NCI-H82 treated with DMSO at 0.1 percent for 48 hours (cell line): ENCODE measurements at regions not wholly inside any gene's neighbourhood (a gene's known extent, or its start where the extent isn't known, plus 50 kb on each side); places are given as distances from the start of the nearest gene placed in this dataset.
"Not testable (repeated sequence)": the region's sequence is repeated elsewhere in the genome, so short reads cannot be mapped to it uniquely, and the experiment has no call there.

Experiments used
- DNase-seq: peaks from one replicate; lab custom pipeline; 2025; ENCODE audit not compliant: unreplicated experiment; lab: John Stamatoyannopoulos, UW

GRCh38 chr3:124619887-124620599, 110.2 kb upstream of the UMPS start:
- no peak for DNase-seq

DNA sequence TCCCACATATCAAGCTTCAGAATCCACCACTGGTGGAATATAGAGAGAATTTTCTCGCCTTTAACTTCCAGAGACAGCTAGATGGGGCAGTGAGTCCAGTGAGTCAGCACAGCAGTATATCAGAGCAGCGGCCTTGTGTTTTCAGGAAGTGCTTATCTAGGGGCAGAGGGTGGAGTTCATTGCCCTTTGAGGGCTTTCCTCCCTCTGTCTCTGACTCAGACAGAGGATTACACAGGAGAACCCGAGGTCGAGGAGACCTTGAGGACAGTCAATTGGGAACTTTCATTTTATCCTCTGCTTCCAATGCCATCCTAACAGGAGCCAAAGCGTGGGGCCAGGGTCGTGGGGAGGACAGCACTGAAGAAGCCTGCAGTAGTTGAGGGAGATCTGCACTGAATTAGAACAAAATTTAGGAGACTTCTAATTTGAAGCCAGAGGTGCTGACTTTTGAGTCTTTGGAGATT, 109.6 kb upstream of the UMPS start:
- DNase-seq = no peak

DNA sequence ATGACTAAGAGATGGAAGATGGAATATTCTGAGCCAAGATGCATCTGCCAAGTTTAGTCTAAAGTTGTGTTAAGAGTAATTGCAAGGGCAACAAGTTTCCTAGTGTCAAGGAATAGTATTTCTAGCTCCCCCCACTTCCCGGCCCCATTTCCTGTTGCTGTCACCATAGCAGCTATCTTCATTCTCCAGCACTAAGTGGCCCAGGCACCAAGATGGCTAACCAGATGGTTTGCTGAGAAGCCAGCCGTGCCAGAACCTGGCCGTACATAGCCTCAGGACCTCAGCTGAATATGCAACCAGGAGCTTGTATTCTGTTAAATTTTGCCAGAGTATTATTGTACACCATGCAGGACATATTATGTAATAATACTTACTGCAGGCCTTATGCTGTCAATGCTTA, 108.8 kb upstream of the UMPS start:
- DNase-seq = no peak

GRCh38 chr3:124625074-124625473, 105.2 kb upstream of the UMPS start:
- DNase-seq = no peak

DNA sequence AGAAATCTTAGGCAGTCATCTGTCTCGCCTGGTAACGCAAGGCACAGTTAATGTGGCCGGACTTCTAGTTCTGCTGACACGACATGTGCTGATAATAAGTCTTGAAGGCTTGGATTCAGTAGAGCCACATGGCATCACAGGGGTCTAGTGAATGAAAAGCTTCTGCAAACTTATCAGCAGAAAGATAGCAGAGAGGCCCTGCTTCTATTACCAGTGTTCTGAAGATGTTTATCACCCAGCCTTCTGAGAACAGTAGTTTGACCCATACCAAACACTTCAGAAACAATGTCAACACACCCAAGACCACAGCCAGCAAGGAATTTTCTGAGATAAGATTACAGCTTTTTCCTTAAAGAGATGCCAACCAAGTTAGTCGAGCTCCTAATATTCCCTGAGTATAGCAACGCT, 102.7 kb upstream of the UMPS start:
- DNase-seq = no peak

- no peak for DNase-seq
Observed at GRCh38 chr3:124628863-124629262, 101.4 kb upstream of the UMPS start.

DNA sequence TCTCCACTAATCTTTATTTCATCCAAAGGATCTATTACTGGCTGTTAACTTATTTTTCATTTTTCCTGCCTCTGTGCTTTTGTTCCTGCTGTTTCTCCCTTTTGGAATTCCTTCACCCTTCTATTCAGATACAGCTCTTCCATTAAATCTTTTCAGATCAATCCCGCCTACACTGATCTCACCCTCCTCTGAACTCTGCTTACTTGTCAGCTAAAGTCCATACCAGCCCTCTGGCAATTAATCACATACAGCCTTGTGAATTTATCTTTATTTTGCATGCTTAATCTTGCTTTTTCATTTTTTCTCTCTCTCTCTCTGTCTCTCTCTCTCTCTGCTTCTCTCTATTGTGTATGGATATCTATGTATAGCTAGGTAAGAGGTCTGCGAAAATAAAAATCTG, 100.8 kb upstream of the UMPS start:
- DNase-seq = no peak

DNA sequence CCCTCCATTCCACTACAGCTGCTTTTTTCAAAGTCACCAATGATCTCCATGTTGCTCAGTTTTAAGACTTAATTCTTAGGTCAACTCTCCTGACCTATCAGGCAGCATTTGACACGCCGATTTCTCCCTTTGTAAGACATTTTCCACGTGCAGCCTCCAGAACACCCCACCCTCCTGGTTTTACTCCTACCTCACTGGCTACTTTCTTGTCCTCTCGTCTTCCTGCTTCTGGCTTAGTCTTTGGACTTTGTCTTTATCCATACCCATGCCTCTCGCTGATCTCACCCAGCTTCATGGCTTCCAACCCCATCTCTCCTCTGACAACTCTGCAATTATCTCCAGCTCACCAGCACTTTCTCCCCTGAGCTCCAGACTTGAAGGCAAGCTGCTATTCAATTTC, 99.3 kb upstream of the UMPS start:
- DNase-seq = no peak

DNA sequence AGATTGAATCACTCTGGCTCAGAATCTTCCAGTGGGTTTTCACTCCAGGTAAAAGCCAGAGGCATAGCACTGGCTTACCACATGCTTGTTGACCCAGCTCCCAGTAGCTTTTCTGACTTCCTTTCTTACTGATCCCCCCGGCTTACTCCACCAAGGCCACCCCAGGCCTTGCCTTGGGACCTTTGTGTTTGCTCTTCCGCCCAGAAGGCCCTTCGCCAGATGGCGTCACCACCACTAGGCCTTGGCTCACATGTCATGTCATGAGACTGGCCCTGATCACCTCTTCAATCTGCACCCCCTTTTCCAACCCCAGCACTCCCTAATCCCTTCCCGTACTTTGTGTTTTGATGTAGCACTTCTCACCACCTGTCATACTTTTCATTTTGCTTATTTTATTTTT, 98.5 kb upstream of the UMPS start:
- DNase-seq = no peak

- no peak for DNase-seq
Observed at GRCh38 chr3:124632566-124633140, 97.6 kb upstream of the UMPS start.

- no peak for DNase-seq
Observed at GRCh38 chr3:124633524-124633923, 96.7 kb upstream of the UMPS start.

- no peak for DNase-seq
Observed at GRCh38 chr3:124634210-124635168, 95.8 kb upstream of the UMPS start.

DNA sequence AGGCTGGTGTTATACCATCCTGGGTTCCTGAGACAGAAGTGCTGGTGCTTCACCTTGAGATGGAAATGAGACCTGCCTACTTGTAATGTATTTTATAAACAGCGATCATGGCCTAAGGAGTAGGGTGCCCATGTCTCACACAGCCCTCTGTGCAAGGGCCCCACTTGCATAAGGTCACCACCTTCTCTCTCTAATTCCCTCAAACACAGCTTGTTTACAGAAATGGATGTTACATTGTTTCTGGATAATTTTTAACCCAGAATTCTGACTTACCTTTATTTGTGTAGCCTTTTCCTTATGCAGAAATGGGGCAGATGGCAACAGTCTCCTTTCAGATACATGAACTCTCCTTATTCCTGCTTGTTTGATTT, 95.1 kb upstream of the UMPS start:
- no peak for DNase-seq

DNA sequence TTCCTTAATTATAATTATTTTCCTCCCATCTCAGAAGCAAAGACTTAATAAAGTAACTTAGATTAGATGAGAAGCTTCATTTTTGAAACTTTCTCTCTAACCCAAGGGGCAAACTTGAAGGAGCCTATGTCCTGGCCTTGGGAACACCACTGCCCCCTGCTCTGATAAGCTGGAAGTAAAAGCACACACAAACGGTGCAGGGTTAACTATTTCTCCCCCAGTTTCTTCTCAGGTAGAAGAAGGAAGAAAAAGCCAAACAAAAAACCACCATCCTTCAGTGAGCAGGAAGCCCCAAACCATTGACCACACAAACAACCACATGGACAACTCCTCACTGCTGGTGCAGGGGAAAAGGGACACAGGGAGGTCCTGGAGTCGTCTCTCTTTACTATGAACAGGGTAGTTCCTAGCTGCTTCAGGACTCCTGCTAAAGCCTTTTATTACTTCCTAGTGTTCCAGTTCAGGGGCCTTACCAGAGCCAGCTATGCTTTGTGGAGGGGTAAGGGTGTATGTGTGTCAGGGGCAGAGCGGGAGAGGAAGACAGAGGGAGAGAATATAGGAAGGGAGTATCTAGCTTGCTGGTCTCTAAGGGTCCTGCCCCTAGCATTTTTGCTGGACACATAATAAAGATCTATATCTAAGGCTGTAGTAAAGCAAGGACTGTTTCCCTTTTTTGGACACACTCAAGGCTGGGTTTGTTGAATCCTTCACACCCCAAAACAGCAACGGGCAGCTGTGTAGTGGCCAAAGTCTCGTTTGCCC, 94.0 kb upstream of the UMPS start:
- no peak for DNase-seq

DNA sequence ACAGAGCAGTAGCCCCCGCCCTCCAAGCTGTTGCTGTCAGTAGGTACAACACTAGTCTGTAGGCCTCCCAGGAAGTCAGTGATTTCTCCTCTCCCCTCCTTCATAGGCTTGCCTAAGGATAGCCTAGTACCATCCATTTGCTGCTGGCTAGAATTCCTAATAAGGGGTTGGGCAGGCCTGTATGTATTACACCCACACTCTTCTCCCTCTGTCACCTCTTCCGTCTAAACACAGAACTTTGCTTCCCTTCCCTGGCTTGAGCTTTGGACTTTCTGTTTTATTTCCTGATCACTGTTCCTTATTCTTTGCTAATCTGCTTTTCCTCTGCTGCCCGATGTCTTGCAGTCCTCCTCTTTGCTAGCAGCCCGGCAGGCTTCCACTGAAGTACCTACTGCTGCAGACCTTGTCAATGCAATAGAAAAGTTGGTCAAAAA, 93.4 kb upstream of the UMPS start:
- DNase-seq = no peak

GRCh38 chr3:124639406-124640237, 90.6 kb upstream of the UMPS start:
- no peak for DNase-seq

GRCh38 chr3:124640635-124641306, 89.5 kb upstream of the UMPS start:
- no peak for DNase-seq

DNA sequence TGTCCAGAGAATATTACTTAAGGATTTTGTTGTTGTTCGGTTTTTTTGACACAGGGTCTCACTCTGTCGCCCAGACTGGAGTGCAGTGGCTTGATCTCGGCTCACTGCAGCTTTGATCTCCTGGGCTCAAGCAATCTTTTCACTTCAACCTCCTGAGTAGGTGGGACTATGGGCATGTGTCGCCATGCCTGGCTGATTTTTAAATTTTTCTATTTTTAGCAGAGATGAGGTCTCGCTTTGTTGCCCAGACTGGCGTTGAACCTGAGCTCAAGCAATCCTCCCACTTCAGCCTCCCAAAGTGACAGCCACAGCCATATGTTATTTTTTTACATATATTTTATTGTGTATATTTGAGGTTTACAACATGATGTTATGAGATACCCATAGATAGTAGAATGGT, 86.8 kb upstream of the UMPS start:
- DNase-seq = no peak

DNA sequence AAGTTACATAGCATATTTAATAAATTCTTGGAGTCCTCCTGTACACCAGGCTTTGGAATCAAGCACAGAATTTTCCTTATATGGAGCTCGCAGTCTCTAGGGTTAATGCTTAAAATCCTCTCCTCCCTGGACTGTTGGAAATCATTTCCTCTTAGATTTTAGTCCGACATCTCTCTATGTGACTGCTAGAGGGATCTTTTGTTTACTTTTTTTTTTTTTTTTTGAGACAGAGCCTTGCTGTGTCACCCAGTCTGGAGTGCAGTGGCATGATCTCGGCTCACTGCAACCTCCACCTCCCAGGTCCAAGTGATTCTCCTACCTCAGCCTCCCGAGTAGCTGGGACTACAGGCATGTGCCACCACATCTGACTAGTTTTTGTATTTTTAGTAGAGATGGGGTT, 84.1 kb upstream of the UMPS start:
- not testable (repeated sequence) for DNase-seq

GRCh38 chr3:124648551-124648950, 81.7 kb upstream of the UMPS start:
- DNase-seq = no peak
